COLO668 (cell line): ENCODE measurements at regions not wholly inside any gene's neighbourhood (a gene's known extent, or its start where the extent isn't known, plus 50 kb on each side); places are given as distances from the start of the nearest gene placed in this dataset.
A peak's percentile ranks its signal among the peaks of the same experiment; 100 is the strongest.
"Not testable (repeated sequence)": the region's sequence is repeated elsewhere in the genome, so short reads cannot be mapped to it uniquely, and the experiment has no call there.

Source experiments
- DNase-seq: peaks from one replicate; lab custom pipeline; 2025; ENCODE audit not compliant: unreplicated experiment; lab: John Stamatoyannopoulos, UW

DNA sequence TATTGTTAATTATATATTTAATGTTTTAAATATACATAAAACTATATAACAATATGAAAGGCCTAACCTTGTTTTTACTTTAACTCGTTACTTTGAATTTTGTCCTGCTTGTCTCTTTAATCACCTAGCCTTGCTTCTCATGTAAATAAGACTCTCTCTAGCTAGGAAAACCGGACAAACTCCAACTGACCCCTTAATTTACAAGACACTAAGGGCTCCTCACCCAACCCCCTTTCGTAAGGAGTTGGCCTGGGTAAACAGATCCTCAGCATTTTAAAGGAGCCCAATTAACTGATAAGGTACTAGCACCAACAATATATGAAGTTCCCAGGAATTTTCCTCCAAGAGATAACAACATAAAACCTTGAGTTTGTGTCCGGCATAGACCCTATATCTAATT lies 1246.9 kb downstream of the JRKL start:
- not testable (repeated sequence) for DNase-seq

DNA sequence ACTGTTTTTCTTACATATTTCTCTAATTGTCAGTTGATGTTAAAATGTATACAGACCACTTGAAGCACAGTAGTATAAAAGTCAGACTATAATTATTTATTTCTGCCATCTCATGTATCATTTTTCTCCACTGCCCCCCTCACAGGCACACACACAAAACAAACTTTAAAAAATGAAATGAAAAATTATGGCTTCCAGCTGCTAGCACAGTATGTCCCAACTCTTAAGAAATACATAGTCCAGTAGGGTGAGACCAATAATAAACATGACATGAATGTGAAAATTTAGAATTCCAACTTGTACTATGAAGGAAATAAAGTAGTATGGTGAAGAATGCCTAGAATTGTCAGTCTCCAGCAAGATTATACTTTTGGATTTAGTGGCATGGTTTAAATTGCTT lies 1247.9 kb downstream of the JRKL start:
- DNase-seq = no peak

DNA sequence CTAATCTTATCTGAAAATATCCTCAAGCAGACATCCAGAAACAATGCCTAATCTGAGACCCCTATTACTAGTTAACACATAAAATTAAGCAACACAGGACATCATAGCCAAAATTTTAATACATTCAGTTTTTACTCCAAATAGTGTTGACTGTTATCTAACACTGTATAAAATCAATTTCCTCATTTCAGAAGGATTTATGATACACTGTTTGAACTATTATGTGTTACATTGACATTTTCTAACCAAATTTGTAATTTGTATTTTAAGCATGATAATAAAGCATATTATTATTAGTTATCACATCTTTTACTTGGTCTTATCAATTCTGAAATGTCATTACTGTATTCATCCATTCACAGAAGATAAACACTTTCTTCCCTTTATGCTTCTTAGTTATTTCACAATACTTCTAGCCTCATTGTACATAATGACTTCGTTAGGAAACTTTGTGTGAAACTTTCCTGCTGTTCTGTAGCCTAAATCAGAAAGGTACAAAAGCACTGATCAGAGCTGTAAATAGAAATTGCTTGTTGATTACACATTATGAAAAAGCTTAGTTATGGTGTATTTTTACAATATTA lies 1248.9 kb downstream of the JRKL start:
- no peak for DNase-seq

DNA sequence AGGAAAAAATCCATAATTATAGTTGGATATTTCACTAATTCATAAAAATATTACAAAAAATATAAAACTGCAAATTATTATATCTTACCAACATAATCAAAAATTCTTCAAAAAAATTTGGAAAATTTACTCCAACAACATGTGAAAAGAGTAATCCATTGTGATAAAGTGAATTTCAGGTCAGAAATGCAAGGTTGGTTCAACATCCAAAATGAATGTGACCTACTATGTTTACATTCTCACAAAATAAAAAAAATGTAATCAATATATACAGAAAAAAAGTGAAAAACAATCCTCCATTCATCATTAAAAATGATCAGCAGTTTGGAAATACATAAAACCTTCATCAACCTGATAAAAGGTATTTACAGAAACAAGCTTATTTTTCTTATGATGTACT lies 1252.2 kb downstream of the JRKL start:
- DNase-seq = no peak

DNA sequence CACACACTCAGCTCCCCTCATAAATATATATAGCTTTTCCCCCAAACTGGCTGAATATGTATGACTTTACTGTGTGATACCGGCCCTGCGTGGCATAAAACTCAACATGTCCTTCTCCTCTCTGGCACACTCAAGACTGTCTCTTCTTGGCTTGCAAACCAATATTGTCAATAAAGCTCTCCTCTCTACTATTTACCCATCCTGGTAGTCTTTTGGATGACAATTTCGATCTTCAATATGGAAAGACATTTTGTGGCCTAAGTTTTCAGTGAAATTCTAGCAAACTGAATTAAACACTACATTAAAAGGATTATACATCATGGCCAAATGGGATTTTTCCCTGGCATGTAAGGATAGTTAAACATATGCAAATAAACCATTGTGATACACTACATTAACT lies 1255.9 kb downstream of the JRKL start:
- DNase-seq = no peak

DNA sequence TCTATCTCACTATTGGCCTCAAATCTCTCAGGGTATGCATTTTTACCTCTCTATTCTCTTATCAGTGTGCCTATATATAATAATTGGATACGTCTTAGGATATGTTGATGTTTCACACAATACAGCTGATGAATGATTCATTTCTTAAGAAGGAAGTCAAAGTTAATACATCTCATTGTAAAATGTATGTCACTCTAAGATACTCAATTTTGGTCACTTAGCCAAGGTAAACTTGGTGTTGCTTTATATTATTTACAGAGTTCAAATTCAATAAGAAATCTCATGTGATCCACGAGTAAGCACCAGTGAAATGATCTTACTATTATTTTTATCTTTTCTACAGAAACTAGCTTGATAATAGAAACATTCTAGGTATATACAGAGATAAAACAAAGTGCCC lies 1266.5 kb downstream of the JRKL start:
- no peak for DNase-seq

DNA sequence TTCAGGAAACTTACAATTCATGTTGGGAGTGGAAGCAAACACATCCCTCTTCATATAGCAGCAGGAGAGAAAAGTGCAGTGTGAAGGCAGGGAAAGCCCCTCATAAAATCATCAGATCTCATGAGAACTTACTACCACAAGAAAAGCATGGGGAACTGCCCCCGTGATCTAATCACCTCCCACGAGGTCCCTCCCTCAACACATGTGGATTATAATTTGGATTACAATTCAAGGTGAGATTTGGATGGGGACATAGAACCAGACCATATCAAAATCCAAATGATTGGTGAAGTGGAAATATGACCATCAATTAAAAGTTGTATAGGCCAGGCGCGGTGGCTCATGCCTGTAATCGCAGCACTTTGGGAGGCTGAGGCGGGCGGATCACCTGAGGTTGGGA lies 1268.0 kb downstream of the JRKL start:
- DNase-seq = no peak

DNA sequence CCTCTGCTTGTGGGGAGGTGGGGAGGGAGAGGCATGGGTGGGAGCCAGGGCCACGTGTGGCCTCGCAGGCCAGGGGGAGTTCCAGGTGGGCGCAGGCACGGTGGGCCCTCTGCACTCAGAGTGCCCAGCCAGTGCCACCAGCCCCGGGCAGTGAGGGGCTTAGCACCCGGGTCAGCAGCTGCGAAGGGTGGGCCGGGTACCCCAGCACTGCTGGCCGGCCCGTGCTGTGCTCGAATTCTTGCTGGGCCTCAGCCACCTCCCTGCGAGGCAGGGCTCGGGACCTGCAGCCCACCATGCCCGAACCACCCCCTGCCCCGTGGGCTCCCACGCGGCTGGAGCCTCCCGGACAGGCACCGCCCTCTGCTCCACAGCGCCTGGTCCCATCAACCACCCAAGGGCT lies 1277.2 kb downstream of the JRKL start:
- DNase-seq = no peak

DNA sequence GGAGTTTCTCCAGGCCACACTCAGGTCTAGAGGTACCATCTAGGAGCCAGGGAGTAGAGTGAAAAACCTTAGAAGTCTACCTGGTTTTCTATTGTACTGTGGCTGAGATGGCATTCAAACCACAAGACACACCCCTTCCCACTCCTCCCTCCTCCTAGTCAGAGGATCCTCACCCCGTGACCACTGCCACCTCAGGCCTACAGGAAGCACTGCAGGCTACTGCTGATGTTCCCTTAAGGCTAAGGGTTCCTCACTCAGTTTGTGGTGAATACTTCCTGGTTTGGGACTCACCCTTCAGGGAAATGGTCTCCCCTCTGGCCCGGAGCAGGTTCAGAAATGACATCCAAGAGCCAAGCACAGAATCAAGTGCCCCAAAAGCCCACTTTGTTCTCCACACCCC lies 1293.9 kb downstream of the JRKL start:
- no peak for DNase-seq

DNA sequence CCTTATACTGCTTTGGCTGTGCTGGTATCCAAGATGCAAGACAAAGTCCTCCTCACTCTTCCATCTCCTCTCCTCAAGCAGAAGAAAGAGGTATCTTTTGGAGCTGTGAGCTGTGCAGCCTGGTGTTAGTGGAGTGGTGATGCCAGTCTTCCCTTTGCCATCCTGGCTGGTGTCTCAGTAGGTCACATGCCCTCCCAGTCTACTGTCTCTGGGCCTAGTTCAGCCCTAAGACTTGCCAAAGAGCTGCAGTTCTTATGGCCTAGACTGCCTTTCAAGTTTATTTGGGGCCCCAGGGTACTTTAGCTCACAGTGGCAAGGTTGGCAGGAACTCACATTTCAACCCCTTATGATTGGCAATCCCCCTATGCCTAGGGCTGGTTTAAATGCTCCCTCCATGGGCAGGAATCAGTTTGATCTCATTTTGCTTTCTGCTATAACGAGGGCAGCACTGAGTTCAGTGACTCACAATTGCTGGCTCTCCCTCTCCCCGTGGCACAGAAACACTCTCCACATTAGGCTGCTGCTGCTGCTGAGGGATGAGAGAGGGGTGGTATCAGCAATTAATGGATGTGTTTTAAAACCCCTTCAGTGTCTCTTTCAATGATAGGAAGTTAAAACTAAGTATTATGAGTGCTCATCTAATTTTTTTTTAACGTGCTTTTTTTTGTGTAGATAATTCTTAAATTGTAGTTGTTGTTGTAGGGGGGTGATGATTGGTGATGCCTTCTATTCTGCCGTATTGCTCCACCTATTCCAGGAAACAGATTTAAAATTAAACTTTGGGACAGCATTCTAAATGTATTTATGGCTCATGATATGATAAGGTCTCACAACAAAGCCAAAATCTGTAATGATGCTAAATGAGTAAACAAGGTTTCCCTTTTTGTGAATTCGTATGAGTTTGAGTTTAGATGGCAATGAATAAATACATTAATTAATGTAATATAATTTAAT lies 1295.0 kb downstream of the JRKL start:
- no peak for DNase-seq

DNA sequence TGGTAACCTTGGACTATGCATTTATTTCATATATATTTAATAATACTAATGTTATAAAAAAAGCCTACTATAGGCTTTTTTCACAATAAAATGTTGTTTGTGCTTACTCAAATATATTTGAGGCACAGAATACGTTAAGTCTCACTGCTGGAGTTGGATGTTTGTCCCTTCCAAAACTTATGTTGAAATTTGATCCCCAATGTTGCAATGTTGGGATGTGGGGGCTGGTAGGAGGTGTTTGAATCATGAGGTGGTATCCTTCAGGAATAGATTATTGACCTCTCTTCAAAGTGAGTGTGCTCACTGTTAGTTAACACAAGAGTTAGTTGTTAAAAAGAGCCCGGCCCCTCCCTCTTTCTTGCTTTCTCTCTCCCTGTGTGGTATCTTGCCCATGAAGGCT lies 1295.9 kb downstream of the JRKL start:
- no peak for DNase-seq

DNA sequence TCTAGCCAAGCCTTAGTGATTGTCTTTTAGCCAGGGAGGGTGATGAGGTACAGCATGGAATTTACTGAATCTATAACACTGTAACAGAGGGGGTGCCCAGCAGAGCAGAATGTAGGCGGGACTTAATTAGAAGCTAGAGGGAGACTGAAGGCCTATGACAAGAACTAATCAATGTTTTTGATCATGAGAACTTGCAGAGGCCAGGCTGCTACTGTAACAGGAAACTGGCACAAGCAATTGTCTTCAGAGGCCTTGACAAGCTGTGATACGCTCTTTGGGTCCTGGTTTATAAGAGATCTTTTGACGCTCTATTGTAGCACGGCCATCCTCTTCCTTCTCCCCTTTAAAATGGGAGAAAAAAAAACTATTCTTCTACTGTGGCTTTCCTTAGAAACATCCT lies 1297.3 kb downstream of the JRKL start:
- no peak for DNase-seq

DNA sequence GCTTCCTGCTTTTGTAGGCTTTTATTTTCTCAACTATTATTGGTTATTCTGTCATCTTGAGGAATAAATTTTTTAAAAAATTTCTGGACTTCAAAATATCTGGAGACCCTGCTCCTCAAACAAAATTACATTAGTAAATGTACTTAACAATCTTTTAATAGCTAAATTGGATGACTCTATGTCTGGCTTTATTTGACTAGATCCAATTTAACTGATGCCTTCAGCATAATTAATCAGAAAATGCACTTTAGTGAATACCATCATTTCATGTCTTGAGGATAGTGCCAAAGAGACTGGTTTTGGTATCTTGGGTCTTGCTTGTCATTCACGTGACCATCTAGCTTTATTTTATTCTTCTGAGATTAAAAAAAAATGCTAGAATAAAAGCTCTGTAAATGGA lies 1301.2 kb downstream of the JRKL start:
- no peak for DNase-seq

DNA sequence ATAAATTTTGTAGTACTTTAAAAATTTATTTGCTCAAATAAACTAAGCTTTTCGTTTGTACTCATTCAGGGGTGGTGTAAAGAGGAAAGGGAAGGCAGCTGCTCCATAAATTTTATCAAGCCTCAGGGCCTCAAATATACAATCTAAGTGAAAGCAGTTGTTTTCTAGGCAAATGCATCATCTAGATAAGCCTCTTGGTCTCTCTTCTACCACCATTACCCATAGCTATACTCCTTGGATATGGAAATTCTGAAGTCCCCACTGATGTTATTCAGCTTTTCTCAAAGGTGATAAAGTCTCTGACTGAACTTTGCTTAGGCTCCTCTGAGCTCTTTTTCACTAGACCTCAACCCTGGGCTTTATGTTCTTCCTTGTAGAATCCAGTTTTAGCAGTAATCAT lies 1313.1 kb downstream of the JRKL start:
- DNase-seq = no peak

DNA sequence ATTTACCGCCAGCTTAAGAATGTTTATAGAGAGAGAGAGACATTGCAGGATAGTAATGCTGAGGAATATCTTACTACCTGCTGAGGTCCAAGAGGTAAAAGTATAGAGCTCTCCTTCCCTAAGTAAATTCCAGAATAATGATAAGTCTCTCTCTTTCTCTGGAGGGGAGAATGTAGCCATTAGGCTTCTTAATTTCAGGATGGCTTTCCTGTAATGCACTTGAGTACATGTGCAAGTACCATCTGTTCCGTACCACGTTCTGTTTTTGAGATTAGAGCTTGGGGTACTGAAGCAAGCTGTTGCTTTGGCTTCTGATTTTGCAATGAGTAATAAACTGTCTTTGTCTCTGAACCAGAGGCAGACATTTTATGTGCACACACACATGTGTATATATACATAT lies 1314.0 kb downstream of the JRKL start:
- DNase-seq = no peak

DNA sequence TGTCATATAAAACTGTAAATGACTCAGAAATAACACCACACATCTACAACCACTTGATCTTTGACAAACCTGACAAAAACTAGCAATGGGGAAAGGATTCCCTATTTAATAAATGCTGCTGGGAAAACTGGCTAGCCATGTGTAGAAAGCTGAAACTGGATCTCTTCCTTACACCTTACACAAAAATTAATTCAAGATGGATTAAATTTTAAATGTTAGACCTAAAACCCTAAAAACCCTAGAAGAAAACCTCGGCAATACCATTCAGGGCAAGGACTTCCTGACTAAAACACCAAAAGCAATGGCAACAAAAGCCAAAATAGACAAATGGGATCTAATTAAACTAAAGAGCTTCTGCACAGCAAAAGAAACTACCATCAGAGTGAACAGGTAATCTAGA lies 1315.3 kb upstream of the CNTN5 start:
- DNase-seq = peak; percentile 33

DNA sequence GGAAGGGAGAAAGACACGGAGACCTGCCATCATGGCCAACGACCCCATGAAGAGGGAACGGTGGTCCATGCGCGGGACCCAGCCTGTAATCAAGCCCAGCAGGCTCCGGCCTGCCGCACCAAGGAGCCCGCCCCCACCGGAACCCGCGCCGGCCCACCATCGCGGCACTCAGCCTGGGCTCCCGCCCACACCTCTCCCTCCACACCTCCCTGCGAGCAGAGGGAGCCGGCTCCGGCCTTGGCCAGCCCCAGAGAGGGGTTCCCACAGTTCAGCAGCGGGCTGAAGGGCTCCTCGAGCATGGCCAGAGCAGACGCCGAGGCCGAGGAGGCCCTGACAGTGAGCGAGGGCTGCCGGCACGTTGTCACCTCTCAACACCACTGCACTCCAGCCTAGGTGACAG lies 1302.8 kb upstream of the CNTN5 start:
- no peak for DNase-seq

DNA sequence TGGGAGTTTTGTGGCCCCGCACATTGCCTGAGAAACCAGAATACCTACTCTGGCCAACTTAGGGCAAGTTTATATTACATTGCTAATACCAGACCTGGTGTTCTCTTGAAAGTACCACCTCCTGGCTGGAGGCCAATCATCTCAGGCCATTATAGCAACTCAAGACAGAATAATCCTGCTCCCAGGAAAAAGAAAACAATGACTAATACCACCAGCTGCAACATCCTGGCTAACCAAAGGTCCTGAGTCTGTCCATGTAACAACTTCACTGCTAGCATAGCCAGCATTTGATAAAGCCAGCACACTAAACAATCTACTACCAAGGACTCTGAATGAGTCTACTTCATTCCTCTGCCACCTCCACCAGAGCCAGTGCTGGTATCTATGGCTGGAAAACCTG lies 1298.7 kb upstream of the CNTN5 start:
- peak; percentile 3 for DNase-seq

DNA sequence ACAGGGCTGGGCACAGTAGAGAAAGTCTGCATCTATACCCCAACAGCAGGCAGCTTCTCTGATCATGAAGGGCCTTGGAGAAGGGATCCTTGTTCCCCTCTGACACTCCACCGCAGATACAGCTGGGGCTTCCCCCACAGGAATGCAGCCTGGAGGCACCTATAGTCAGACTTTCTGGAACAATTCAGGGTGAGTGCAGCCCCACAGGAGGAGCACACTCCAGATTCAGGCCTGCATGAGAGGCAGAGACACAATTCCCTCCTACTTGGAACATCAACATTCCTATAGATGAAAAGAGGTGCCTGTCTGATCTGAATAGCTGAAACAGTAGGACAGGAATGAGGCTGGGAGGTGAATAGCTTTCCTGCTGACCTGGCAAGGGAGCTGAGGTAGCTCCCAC lies 1298.0 kb upstream of the CNTN5 start:
- DNase-seq = no peak

DNA sequence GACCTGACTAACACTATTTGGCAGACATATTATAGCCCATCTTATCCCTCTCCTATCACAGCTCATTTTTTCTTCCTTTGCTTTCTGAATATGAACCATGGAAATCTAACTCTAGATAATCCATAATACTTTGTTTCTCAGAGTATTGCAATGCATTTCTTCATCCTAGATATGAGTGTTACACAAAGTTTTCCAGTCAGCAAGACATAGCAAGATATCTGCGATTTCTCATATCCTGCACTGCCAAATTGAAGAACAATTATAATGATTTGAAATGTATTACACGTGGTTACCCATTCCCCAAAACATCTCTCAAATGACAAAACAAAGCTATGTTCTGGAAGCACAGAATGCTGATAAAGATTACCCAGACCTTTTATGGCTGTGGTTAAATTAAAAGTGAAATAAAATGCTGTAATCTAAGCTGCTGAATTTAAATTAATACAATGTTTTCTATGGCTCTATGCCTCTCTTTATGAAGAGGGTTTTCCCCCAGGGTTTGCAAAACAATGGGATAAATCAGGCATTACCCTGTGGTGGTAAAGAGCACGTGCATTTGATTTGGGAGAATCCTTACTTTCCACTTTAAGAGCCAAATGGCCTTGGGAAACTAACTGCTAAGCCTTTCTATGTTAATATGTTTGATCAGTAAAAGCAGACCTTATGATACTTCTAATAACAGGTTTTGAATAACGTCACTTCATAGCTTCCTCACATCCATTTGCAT lies 1291.0 kb upstream of the CNTN5 start:
- no peak for DNase-seq

DNA sequence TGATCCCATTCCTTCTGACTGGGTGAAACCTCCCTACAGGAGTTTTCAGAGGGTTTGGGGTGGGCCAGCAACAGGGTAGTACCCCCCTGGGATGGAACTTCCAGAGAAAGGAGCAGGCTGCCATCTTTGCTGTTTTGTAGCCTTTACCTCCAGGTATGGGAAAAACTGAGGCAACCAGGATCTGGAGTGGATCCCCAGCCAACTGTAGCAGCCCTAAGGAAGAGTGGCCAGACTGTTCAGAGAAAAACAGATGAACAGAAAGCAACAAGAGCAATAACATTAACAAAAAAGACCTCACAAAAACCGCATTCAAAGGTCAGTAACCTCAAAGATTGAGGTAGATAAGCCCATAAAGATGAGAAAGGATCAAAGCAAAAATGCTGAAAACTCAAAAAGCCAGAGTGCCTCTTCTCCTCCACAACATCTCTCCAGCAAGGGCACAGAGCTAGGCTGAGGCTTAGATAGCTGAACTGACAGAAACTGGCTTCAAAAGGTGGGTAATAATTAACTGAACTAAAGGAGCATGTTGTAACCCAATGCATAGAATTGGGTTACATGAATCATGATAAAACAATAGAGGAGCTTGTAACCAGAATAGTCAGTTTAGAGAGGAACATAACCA lies 1288.6 kb upstream of the CNTN5 start:
- no peak for DNase-seq

DNA sequence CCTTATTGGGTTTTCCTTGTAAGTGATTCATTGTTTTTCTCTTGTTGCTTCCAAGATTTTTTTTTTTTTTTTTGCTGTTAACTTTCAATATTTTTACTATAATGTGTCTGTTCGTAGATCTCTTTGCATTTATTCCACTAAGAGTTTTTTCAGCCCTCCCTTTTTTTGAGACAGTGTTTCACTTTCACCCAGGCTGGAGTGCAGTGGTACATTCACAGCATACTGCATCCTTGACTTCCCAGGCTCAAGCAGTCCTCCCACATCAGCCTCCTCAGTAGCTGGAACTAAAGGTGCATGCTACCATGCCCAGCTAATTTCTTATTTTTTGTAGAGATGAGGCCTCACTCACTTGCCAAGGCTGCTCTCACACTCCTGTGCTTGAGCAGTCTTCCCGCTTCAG lies 1282.0 kb upstream of the CNTN5 start:
- DNase-seq = no peak
